AG04449 (cell line): ENCODE measurements at regions not wholly inside any gene's neighbourhood (a gene's known extent, or its start where the extent isn't known, plus 50 kb on each side); places are given as distances from the start of the nearest gene placed in this dataset.
"Not testable (repeated sequence)": the region's sequence is repeated elsewhere in the genome, so short reads cannot be mapped to it uniquely, and the experiment has no call there.

Experiments
- CTCF ChIA-PET: fragments of 350-600 bp; formaldehyde crosslinking; extraction: SDS; loops from one replicate; lab custom pipeline; 2021; ENCODE audit warnings: antibody characterized with exemption; lab: Yijun Ruan, JAX
- POLR2A ChIA-PET: fragments of 400-600, 350-600 bp; formaldehyde crosslinking; extraction: SDS; loops from one replicate; lab custom pipeline; 2020; ENCODE audit warnings: antibody characterized with exemption, inconsistent platforms; lab: Yijun Ruan, JAX
- DNase-seq: peaks from one replicate; pipeline ENCODE4 v3.0.0-alpha.2; 2010; ENCODE audit warnings: low read depth, low spot score
- H3K4me3 ChIP-seq: 2 replicates; pipeline ENCODE4 v1.5.1; 2011; ENCODE audit warnings: low read depth, mild to moderate bottlenecking, control low read depth, low read length
- CTCF ChIP-seq: IDR thresholded peaks from one replicate; pipeline ENCODE4 v1.5.1; 2011; ENCODE audit warnings: mild to moderate bottlenecking, moderate library complexity, low read length, control low read depth, inconsistent platforms; ENCODE audit not compliant: insufficient read depth; ENCODE audit errors: missing control alignments

DNA sequence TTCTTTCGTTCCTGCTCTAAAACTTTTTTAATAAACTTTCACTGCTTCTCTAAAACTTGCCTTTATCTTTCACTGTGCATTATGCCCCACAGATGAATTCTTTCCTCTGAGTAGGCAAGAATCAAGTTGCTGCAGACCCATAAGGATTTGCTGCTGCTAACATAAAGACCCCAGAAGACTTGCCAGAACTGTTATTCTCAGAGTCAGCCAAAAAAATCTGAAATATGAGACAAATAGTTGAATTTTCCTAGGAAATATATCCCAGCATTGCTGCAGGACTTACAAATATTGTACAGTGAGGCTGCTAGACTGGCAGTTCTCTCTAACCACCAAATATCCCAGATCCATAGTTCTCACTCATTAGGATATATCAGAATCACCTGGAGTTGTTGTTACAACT lies 349.1 kb upstream of the FLRT2 start:
- no peak for TF ChIP-seq CTCF
- DNase-seq = no peak
- CTCF ChIA-PET = no interaction called here
- POLR2A ChIA-PET = no interaction called here
- no peak overlapping the region for H3K4me3 ChIP-seq

- no peak overlapping the region for H3K4me3 ChIP-seq
- ChIA-PET CTCF (interaction anchor here (1.0 to 1.5 kb wide), 2 partner anchors 10 to 14 kb away, joined by 3 to 5 read pairs; no protein-coding TSS in a partner anchor), POLR2A (no interaction called here)
- no peak for DNase-seq
- no peak for TF ChIP-seq CTCF
Observed at GRCh38 chr14:85182282-85182681, 347.7 kb upstream of the FLRT2 start.

- CTCF ChIA-PET = no interaction called here
- POLR2A ChIA-PET = no interaction called here
- no peak for TF ChIP-seq CTCF
- H3K4me3 ChIP-seq = no peak overlapping the region
- DNase-seq = no peak
Observed at GRCh38 chr14:85186082-85186481, 343.9 kb upstream of the FLRT2 start.

DNA sequence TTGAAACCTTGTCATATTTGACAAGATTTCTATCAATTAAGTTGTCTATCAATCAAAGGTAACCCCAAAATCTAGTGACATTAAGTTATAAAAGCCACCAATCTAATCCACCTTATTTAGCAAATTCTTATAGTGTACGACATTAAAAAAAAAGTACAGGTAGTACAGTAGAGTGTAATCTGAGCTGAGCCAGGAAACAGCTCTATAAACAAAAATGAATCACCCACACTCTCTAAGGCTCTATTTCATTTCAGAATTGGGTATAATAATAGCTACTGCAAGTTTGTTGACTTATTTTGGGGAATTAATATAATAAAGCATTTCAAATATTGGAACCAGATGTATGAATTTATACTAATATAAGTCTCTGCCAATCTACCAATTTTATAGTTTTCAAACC lies 342.4 kb upstream of the FLRT2 start:
- TF ChIP-seq CTCF = no peak
- ChIA-PET CTCF (no interaction called here), POLR2A (no interaction called here)
- no peak overlapping the region for H3K4me3 ChIP-seq
- no peak for DNase-seq

- H3K4me3 ChIP-seq = no peak overlapping the region
- ChIA-PET CTCF (no interaction called here), POLR2A (no interaction called here)
- TF ChIP-seq CTCF = no peak
- no peak for DNase-seq
Observed at GRCh38 chr14:85188836-85189235, 341.1 kb upstream of the FLRT2 start.

DNA sequence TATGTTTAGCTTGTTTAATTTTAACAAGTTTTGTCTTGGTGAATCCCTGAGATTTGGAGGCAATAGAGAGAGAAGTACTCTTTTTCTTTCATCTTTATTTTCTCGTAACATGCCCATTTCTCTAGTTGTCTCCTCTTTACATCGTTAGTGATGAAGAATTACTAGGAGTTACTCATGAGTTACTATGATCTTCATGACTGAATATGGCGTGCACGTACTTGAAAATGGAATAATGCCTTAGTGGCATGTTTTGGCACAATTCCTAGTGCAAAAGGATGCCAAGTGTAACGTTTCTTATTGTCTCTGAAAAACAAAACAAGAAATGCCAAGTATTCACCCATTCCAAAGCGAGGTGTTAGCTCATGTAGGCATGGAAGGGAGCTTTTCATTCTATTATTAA lies 340.7 kb upstream of the FLRT2 start:
- H3K4me3 ChIP-seq, CTCF ChIA-PET, DNase-seq, POLR2A ChIA-PET: not testable (repeated sequence)

- no peak for DNase-seq
- POLR2A ChIA-PET = no interaction called here
- CTCF ChIA-PET = no interaction called here
Observed at GRCh38 chr14:85190251-85190650, 339.7 kb upstream of the FLRT2 start.

More at GRCh38 chr14:85190251-85190650, 339.7 kb upstream of the FLRT2 start:
- no peak for TF ChIP-seq CTCF
- H3K4me3 ChIP-seq = no peak overlapping the region
